ENCODE measurements at regions not wholly inside any gene's neighbourhood (a gene's known extent, or its start where the extent isn't known, plus 50 kb on each side); places are given as distances from the start of the nearest gene placed in this dataset.
"Not testable (repeated sequence)": the region's sequence is repeated elsewhere in the genome, so short reads cannot be mapped to it uniquely, and the experiment has no call there.

DNA sequence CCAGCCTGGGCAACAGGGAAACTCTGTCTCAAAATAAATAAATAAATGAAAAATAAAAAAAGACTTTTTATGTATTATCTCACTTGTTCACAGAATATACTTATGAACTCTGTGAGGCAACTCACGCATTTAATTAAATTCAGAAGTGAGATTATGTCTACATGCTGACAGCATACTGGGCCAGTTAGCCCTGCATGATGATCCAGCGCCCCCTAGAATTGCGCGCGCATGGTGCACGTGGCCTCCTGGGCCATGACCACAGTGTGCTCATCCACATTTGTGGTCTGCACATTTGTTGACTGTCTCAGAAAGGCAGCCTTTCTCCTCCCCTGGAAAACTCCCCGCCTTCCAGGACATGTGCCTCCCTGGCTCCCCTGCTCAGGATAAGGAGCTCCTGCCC lies 64.8 kb upstream of the METTL9 start:
- DNase-seq (ENCODE audit: low spot score): not testable (repeated sequence)

DNA sequence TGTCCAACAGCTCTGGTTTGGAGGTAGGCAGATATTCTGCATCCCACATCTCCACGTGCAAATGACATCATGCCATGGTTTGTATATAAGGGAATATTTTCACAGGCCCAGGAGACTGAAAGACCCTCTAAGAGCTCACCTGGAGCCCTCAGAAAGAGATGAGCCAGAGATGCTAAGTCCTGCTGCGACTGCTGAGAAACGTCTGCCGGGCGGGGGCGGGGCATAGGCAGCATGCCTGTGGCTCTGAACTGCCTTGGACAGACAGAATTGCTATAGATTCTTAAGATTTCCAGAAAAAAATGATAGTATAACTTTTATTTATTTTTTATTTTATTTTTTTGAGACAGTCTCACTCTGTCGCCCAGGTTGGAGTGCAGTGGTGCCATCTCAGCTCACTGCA lies 64.2 kb upstream of the METTL9 start:
- DNase-seq (ENCODE audit: low spot score): not testable (repeated sequence)

DNA sequence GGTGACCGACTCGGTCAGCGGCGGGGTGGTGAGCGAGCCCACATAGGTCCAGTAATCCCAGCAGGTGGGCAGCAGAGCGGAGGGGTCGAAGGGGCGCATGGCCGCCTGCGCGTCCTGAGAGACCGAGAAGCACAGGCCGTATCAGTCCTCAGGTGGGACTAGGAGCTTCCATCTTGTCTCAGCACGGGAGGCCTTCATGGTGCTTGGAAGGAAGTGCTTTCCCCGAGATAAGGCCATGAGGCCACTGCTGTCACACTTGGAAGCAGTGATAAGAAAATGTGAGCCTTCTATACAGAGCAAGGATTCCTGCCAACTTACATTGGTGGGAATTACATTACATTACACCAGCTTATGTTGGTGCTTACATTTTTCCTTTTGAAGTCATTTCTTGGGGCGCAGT lies 62.6 kb upstream of the METTL9 start:
- not testable (repeated sequence) for DNase-seq (ENCODE audit: low spot score)

DNA sequence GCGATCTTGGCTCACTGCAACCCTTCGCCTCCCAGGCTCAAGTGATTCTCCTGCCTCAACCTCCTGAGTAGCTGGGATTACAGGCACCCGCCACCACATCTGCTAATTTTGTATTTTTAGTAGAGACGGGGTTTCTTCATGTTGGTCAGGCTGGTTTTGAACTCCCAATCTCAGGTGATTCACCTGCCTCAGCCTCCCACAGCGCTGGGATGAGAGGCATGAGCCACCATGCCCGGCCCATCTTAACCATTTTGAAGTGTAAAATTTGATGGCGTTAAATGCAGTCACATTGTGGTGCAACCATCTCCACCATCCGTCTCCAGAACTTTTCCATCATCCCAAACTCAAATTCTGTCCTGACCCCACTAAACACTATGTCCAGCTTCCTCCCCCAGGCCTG lies 61.8 kb upstream of the METTL9 start:
- DNase-seq (ENCODE audit: low spot score): not testable (repeated sequence)

DNA sequence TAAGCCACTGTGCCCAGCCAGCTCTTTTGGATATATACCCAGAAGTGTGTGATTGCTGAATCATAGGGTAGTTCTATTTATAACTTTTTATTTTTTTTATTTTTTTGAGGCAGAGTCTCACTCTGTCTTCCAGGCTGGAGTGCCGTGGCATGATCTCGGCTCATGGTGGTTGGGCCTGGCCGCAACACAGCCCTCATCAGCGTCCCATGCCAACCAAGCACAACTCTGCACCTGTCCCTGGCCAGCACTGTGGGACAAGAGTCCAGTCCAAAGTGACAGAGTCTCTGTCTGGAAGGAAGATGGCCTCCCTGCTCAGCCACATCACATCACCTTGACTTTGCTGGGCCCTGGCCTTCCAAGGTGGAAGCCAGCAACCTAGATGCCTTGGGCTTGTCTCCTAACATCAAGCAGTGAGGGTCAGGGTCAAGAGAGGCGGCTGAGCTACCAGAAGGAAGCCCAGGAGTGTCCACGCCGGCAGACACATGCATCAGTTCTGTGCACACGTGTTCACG lies 60.2 kb upstream of the METTL9 start:
- not testable (repeated sequence) for DNase-seq (ENCODE audit: low spot score)

DNA sequence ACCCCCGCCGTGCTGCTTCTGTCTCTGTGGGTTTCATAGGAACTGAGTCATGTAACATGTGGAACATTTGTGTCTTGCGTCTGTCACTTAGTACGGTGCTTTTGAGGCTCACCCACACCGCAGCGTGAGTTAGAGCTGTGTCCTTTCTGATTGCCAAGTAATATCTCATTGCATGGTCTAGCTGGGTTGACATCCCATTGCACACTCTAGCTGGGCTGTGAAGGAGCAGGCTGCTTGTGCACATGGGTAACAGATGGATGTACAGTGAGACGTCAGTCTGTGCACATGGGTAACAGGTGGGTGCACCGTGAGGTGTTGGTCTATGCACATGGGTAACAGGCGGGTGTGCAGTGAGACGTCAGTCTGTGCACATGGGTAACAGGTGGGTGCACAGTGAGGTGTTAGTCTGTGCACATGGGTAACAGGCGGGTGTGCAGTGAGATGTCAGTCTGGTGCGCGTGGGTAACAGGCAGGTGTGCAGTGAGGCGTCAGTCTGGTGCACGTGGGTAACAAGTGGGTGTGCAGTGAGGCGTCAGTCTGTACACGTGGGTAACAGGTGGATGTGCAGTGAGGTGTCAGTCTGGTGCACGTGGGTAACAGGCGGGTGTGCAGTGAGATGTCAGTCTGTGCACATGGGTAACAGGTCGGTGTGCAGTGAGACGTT lies 58.5 kb upstream of the METTL9 start:
- DNase-seq (ENCODE audit: low spot score): not testable (repeated sequence)

DNA sequence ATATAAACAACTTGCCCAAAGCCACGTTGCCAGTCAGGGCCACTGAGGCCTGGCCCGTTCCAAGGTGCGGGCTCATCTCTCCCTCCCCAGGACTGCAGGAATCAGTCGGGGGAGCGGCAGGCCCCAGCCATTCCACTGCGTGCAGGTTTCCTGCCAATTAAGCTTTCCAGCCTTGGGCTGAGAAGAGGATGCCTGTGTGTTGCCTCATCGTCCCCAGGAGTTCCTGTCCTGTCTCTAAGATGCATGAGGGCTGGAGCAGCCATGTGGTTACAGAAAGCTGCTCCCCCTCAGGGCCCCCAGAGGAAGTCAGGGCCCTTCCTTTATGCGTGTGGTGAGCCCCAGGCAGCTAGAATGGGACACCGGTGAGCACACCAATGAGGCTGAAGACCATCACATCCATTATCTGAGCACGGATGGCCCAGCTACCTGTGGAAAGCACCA lies 57.7 kb upstream of the METTL9 start:
- not testable (repeated sequence) for DNase-seq (ENCODE audit: low spot score)

DNA sequence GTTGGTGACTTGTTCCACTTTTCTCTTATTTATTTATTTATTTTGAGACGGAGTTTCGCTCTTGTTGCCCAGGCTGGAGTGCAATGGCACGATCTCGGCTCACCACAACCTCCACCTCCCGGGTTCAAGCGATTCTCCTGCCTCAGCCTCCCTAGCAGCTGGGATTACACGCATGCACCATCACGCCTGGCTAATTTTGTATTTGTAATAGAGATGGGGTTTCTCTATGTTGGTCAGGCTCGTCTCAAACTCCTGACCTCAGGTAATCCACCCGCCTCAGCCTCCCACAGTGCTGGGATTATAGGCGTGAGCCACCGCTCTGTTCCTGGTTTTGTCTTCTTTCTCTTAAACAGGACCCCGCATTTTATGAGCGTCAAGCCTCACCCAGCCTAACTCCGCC lies 57.3 kb upstream of the METTL9 start:
- not testable (repeated sequence) for DNase-seq (ENCODE audit: low spot score)

DNA sequence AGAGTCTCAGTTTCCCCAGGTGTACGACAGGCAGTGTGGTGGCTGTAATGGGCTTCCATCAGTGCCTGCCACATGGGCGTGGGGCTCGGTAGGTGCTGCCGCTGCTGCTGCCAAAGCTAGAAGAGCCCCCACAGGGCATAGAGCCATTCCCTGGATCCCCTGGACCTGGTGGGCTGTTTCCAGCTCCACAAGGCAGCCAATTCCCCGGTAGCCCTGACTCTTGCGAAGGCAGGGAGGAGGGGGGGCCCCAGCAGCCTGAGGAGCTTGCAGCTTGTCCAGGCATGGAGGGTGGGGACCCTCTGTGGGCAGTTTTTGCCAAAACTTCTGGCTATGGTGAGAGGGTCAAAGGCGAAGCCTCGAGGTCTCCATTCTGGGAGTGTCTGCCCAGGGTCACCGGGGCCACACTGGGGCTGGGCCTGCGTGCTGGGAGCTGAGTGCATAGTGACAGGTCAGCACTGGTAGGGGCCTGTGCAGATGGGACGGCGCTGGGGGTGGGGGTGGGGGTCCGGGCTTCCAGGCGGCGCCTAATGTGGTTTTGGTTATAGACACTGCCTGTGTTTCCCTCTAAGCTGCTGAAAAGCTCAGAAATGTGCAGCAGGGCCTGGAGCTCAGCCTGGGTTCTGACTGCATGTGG lies 56.8 kb upstream of the METTL9 start:
- not testable (repeated sequence) for DNase-seq (ENCODE audit: low spot score)

DNA sequence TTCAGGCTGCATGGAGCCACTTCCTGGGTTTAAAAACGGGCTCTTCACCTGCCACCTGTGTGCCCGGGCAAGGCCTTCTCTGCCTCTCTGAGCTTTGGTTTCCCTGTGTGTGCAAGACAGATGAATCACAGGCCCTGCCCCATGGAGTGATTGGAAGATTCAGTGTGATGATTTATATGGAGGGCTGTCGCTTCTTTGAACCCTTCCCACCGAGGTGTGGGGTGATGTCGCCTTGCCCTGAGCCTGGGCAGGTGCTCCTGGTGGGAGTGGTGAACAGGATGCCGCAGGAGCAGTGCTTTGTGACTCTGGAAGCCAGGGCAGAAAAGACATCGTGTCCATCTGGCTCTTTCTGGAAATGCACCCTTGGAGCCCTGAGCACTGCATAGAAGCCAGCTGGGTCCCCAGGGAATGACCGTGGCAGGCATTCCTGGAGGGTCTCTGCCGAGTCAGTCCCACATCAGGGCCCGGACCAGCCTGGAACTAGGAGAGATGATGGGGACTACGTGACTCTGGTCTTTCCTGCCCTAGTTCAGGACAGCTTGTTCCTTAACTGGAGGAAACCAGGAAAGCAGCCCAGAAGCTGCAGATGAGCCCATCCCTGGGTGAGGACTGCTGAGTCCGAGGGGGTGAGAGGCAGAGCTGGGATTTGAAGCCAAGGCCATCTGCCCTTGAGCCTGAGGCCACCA lies 56.1 kb upstream of the METTL9 start:
- not testable (repeated sequence) for DNase-seq (ENCODE audit: low spot score)

DNA sequence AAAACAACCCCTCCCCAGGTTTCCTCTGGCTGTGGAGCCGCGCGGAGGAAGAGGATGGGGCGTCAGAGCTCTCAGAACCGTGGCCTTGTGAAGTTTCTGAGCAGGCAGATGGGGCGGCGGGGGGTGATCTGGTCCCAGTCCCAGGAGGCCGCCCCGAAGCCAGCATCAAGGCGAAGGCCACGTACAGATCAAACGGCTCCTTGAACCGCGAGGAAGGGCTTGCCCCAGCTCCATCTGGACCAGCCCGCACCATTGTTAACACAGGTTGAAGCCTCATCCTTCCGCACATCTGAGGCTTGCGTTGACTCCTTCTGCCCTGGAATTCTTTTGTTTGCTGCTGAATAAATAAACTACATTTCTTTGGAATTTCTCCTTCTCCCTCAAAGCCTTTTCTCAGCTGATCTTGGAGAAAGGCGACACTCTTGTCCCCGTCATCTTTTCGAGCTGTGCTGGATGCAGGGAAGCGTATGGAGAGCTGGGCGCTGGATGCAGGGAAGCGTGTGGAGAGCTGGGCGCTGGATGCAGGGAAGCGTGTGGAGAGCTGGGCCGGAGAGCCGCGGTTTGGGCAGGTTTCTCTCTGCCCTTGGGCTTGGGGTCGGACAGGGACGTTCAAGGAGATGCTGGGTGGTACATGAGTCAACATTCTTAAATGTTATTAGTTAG lies 53.6 kb upstream of the METTL9 start:
- not testable (repeated sequence) for DNase-seq (ENCODE audit: low spot score)

DNA sequence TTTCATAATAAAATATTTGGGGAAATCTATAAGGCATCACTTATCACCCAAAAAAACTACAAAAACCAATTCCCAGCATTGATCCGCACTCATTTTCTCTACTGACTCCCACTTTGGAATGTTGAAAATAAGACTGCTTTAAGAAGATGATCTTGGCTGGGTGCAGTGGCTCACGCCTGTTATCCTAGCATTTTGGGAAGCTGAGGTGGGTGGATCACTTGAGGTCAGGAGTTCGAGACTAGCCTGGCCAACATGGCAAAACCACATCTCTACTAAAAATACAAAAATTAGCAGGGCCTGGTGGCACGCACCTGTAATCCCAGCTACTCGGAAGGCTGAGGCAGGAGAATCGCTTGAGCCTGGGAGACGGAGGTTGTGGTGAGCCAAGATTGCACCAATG lies 50.0 kb upstream of the METTL9 start:
- DNase-seq (ENCODE audit: low spot score): not testable (repeated sequence)

Measured in iPS-NIHi11 (cell line).